Kidney epithelial cell (primary cell): ENCODE measurements at regions not wholly inside any gene's neighbourhood (a gene's known extent, or its start where the extent isn't known, plus 50 kb on each side); places are given as distances from the start of the nearest gene placed in this dataset.

Experiments
- DNase-seq: peaks from one replicate; pipeline ENCODE4 v3.0.0-alpha.2; 2010; ENCODE audit warnings: low read depth
- H3K27me3 ChIP-seq: 2 replicates; pipeline ENCODE4 v1.6.0; 2011; ENCODE audit warnings: low read length; ENCODE audit not compliant: control insufficient read depth, insufficient read depth
- H3K36me3 ChIP-seq: 2 replicates; pipeline ENCODE4 v1.5.1; 2011; ENCODE audit warnings: low read length; ENCODE audit not compliant: control insufficient read depth, insufficient read depth
- H3K4me3 ChIP-seq: 2 replicates; pipeline ENCODE4 v1.5.1; 2011; ENCODE audit warnings: low read depth, mild to moderate bottlenecking, control low read depth, low read length
- CTCF ChIP-seq: IDR thresholded peaks from 2 replicates; pipeline ENCODE4 v1.5.1; 2011; ENCODE audit warnings: mild to moderate bottlenecking, moderate library complexity, low read length, control low read depth, inconsistent platforms; ENCODE audit not compliant: insufficient read depth, poor library complexity, severe bottlenecking

GRCh38 chr11:21896746-21897602 is 295.9 kb upstream of the ANO5 start:
- Histone ChIP-seq H3K27me3 (no peaks in the 10 kb centered on the region), H3K4me3 (no peak overlapping the region), H3K36me3 (no peaks in the 10 kb centered on the region)
- DNase-seq: no peak
- no peak for TF ChIP-seq CTCF

- Histone ChIP-seq H3K36me3 (no peaks in the 10 kb centered on the region), H3K27me3 (no peaks in the 10 kb centered on the region), H3K4me3 (no peak overlapping the region)
- DNase-seq: no peak
- TF ChIP-seq CTCF: no peak
Observed at GRCh38 chr11:21897752-21898151, 295.1 kb upstream of the ANO5 start.

GRCh38 chr11:21908211-21908610 is 284.7 kb upstream of the ANO5 start:
- H3K36me3 ChIP-seq: no peaks in the 10 kb centered on the region
- no peaks in the 10 kb centered on the region for H3K27me3 ChIP-seq
- no peak for TF ChIP-seq CTCF
- no peak for DNase-seq
- H3K4me3 ChIP-seq: no peak overlapping the region

- no peak for TF ChIP-seq CTCF
- no peak for DNase-seq
- no peak overlapping the region for H3K4me3 ChIP-seq
- no peaks in the 10 kb centered on the region for H3K27me3 ChIP-seq
- no peaks in the 10 kb centered on the region for H3K36me3 ChIP-seq
Observed at GRCh38 chr11:21909145-21909544, 283.7 kb upstream of the ANO5 start.

- H3K4me3 ChIP-seq: no peak overlapping the region
- no peak for TF ChIP-seq CTCF
- no peaks in the 10 kb centered on the region for H3K27me3 ChIP-seq
- no peaks in the 10 kb centered on the region for H3K36me3 ChIP-seq
- no peak for DNase-seq
Observed at GRCh38 chr11:21911061-21911460, 281.8 kb upstream of the ANO5 start.

- no peak for TF ChIP-seq CTCF
- Histone ChIP-seq H3K4me3 (no peak overlapping the region), H3K36me3 (no peaks in the 10 kb centered on the region), H3K27me3 (no peaks in the 10 kb centered on the region)
- DNase-seq: no peak
Observed at GRCh38 chr11:21912285-21912684, 280.6 kb upstream of the ANO5 start.
